H54 (cell line): ENCODE measurements at regions not wholly inside any gene's neighbourhood (a gene's known extent, or its start where the extent isn't known, plus 50 kb on each side); places are given as distances from the start of the nearest gene placed in this dataset.
A peak's percentile ranks its signal among the peaks of the same experiment; 100 is the strongest.
"Not testable (repeated sequence)": the region's sequence is repeated elsewhere in the genome, so short reads cannot be mapped to it uniquely, and the experiment has no call there.

Source experiments
- DNase-seq: peaks from one replicate; pipeline ENCODE4 v3.0.0; 2011; ENCODE audit warnings: low spot score, mixed read lengths; ENCODE audit not compliant: insufficient read length
- FAIRE-seq: peaks from 3 replicates; lab custom pipeline; 2011; peaks lifted over from hg19 to GRCh38; lab: Jason Lieb, UNC
- POLR2A ChIP-seq: IDR thresholded peaks from 2 replicates; pipeline ENCODE4 v1.6.1; 2011; ENCODE audit warnings: low read depth, mild to moderate bottlenecking, low read length

- no peak for FAIRE-seq
- no peak for TF ChIP-seq POLR2A
Observed at GRCh38 chr3:182631183-182632076, 161.9 kb upstream of the ATP11B start.

GRCh38 chr3:182632077-182632393 is 161.3 kb upstream of the ATP11B start:
- FAIRE-seq, result no peak
- no peak for DNase-seq
- TF ChIP-seq POLR2A, result no peak

More at GRCh38 chr3:182631183-182632076, 161.9 kb upstream of the ATP11B start:
- no peak for DNase-seq

- FAIRE-seq, result no peak
- no peak for TF ChIP-seq POLR2A
- DNase-seq, result no peak
Observed at GRCh38 chr3:182633186-182633585, 160.1 kb upstream of the ATP11B start.

GRCh38 chr3:182636646-182637045 is 156.7 kb upstream of the ATP11B start:
- TF ChIP-seq POLR2A, result no peak
- DNase-seq (no peak), FAIRE-seq (peak; percentile 73)

GRCh38 chr3:182637350-182638110 is 155.8 kb upstream of the ATP11B start:
- FAIRE-seq, result no peak
- DNase-seq, result no peak
- TF ChIP-seq POLR2A, result no peak

DNA sequence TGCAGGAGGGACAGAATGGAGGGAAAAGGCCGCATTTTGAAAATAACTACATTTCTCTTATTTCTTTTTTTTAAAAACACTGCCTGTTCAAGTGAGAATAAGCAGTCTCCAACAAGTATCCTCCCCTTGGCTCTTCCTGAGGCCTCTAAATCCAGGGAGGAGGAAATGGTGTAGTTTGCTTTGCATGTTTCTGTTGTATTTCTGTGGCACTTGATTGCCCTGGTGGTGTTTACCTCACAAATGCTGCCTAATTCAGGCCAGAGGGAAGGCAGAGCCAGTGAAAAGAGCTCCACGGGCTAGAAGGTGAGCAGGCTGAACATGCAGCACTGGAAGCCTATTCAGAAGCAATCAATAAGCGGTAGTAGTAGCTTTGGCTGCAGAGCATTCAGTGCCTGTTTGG is 149.3 kb upstream of the ATP11B start:
- no peak for DNase-seq
- no peak for FAIRE-seq
- no peak for TF ChIP-seq POLR2A

DNA sequence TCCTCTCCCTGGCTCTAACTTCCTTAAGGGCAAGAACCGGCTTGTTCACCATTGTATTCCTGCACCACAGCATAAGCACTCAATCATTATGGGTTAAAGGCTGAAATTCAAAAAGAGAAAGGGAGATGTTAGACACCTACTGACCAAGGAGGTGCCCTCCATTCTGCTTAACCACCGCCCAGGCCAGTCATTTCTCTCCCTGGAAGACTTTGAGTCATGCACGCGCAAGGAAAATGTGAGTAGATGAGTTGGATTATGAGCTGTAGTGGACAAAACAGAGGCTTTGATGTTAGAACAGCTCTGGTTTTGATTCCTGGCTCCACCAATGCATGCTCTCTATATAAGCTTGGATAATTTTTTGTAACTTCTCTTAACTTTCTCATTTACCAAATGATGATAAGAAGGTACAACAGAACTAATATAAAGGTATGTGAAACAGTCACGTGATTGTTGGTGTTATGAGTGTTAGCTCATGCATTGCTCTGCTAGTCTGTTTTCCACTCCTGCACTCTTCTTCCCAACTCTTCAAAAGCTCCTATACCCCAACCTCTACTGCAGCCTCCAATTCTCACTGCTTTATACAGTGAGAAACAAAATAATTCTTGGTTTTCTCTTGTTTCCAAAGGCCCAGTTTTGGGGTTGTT is 148.4 kb upstream of the ATP11B start:
- no peak for DNase-seq
- TF ChIP-seq POLR2A, result no peak
- FAIRE-seq, result no peak

- DNase-seq, result no peak
- no peak for FAIRE-seq
- no peak for TF ChIP-seq POLR2A
Observed at GRCh38 chr3:182650568-182651128, 142.7 kb upstream of the ATP11B start.

- no peak for TF ChIP-seq POLR2A
- FAIRE-seq, result no peak
- no peak for DNase-seq
Observed at GRCh38 chr3:182651461-182651860, 141.8 kb upstream of the ATP11B start.

DNA sequence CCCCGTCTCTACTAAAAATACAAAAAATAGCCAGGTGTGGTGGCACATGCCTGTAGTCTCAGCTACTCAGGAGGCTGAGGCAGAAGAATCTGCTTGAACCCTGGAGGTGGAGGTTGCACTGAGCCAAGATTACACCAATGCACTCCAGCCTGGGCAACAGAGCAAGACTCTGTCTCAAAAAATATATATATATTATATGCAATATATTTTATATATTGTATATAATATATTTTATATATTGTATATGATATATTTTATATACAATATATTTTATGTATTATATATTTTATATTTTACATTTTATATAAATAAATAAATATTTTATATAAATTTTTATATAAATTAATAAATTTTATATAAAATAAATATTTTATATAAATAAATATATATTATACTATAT is 140.2 kb upstream of the ATP11B start:
- not testable (repeated sequence) for FAIRE-seq, DNase-seq

DNA sequence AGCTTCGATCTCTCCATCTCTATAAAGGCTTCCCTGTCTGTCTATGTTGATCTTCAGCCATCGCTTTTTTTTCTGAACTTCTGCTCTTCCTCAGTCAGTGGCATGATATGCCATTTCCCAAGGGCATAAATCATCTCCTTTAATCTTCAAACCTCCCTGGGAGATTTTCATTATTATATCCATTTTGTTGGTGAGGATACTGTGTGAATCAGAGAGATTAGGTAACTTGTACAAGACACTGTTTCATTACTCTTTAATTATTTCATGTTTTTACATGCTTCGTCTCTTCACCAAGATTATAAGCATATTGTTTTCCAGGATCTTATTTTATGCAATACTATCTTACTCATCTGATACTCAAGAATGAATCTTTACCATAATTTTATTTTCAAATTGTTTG is 124.8 kb upstream of the ATP11B start:
- FAIRE-seq, result no peak
- no peak for DNase-seq
- no peak for TF ChIP-seq POLR2A

DNA sequence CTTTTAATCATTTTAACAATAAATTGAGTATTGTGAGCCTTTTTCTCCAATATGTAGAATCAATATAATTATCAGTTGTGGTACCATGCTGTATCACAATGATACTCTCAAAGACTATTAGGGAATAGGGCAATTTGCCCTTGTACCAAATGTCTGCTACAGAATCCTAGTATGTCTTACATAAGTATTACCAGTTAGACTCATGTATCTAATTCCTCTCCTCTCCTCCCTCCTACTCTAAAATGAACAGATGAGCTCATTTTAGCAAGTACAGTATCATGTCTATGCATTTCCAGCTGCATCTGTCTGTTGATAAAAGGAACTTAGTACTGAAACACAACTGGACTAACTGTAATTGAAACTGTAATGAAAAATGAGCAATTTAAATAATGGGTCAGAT is 124.3 kb upstream of the ATP11B start:
- no peak for TF ChIP-seq POLR2A
- FAIRE-seq, result no peak

GRCh38 chr3:182671541-182671940 is 121.8 kb upstream of the ATP11B start:
- FAIRE-seq (no peak), DNase-seq (no peak)
- TF ChIP-seq POLR2A, result no peak

More for the DNA sequence above, 124.3 kb upstream of the ATP11B start:
- DNase-seq, result no peak

DNA sequence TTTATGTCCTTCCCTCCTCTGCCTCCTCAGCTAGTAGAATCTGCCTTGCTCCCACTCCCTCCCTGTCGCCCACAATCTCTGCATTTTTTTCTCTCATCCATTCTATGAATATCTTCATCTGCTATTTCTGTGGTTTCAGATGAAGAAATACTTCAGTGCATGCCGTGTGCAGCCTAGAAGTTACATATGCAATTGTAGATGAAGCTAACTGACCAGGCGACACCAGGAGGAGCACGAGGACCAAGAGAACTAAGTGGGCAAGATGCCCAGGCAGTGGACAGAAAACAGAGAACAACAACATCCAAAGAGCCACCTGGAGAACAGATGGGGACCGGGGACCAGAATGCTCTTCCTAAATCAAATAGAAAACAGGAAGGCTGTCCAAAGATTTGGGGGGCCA is 121.4 kb upstream of the ATP11B start:
- no peak for DNase-seq
- FAIRE-seq, result no peak
- TF ChIP-seq POLR2A, result no peak

GRCh38 chr3:182673336-182673735 is 120.0 kb upstream of the ATP11B start:
- no peak for FAIRE-seq
- no peak for TF ChIP-seq POLR2A
- DNase-seq, result no peak
